A673 (cell line): ENCODE measurements at regions not wholly inside any gene's neighbourhood (a gene's known extent, or its start where the extent isn't known, plus 50 kb on each side); places are given as distances from the start of the nearest gene placed in this dataset.
"Not testable (repeated sequence)": the region's sequence is repeated elsewhere in the genome, so short reads cannot be mapped to it uniquely, and the experiment has no call there.

Experiments used
- BruUV-seq: library from RNA; stranded (reverse); fragments of 400-500 nt; replicated peaks from 2 replicates; lab custom pipeline; 2021; lab: Mats Ljungman, UMichigan
- CTCF ChIA-PET: fragments of 300-600 bp; sonication (Branson Sonifier 250); formaldehyde crosslinking; loops from one replicate; lab custom pipeline; 2022; ENCODE audit warnings: antibody characterized with exemption; lab: Charles Lee
- POLR2A ChIA-PET: fragments of 300-600 bp; sonication (Branson Sonifier 250); formaldehyde crosslinking; loops from one replicate; lab custom pipeline; 2022; ENCODE audit warnings: antibody characterized with exemption; ENCODE audit not compliant: low non-redundant PET; lab: Charles Lee
- DNase-seq: peaks from one replicate; pipeline ENCODE4 v3.0.0-alpha.2; 2015; ENCODE audit warnings: low spot score
- H3K27ac ChIP-seq: fragments of 200-600 bp; sonication (generic); 2 replicates; pipeline ENCODE4 v1.5.1; 2016; ENCODE audit warnings: mixed run types, low read depth, mild to moderate bottlenecking, mixed read lengths, antibody characterized with exemption, low read length; ENCODE audit not compliant: poor library complexity, severe bottlenecking
- H3K27me3 ChIP-seq: fragments of 200-600 bp; sonication (generic); replicated peaks from 2 replicates; pipeline ENCODE4 v1.6.1; 2017; ENCODE audit warnings: mixed run types, low read depth, mild to moderate bottlenecking, mixed read lengths, antibody characterized with exemption, low read length; ENCODE audit not compliant: insufficient read depth, poor library complexity
- H3K36me3 ChIP-seq: fragments of 200-600 bp; sonication (generic); 2 replicates; pipeline ENCODE4 v1.6.1; 2016; ENCODE audit warnings: mixed run types, mild to moderate bottlenecking, mixed read lengths, antibody characterized with exemption, low read length; ENCODE audit not compliant: insufficient read depth, poor library complexity, severe bottlenecking
- H3K4me1 ChIP-seq: fragments of 200-600 bp; sonication (generic); 2 replicates; pipeline ENCODE4 v1.6.1; 2017; ENCODE audit warnings: mixed run types, mild to moderate bottlenecking, mixed read lengths, antibody characterized with exemption, low read length; ENCODE audit not compliant: insufficient read depth, poor library complexity, severe bottlenecking
- H3K4me3 ChIP-seq: fragments of 200-600 bp; sonication (generic); 2 replicates; pipeline ENCODE4 v1.5.1; 2016; ENCODE audit warnings: low read depth, mixed run types, mild to moderate bottlenecking, mixed read lengths, low read length; ENCODE audit not compliant: poor library complexity, severe bottlenecking
- H3K9me3 ChIP-seq: fragments of 200-600 bp; sonication (generic); 2 replicates; pipeline ENCODE4 v1.6.1; 2016; ENCODE audit warnings: mixed run types, low read depth, mild to moderate bottlenecking, mixed read lengths, antibody characterized with exemption, low read length; ENCODE audit not compliant: poor library complexity, severe bottlenecking
- EZH2 ChIP-seq: fragments of 200-600 bp; sonication (generic); IDR thresholded peaks from 2 replicates; pipeline ENCODE4 v1.6.1; 2017; ENCODE audit warnings: borderline replicate concordance, low read depth, mild to moderate bottlenecking, mixed read lengths, antibody characterized with exemption, low read length; ENCODE audit not compliant: poor library complexity, severe bottlenecking
- intact Hi-C: fragments of 100-400 bp; cut with micrococcal nuclease; formaldehyde crosslinking; loops from one replicate; pipeline ENCODE4 v1.10.0; 2022; ENCODE audit not compliant: unreplicated experiment
- TF ChIP-seq, protein P1 (sequence below): fragments of 300-800, 200-600 bp; sonication (generic); conservative IDR thresholded peaks from 2 replicates; pipeline ENCODE4 v1.5.1; 2017; ENCODE audit warnings: low read depth, mild to moderate bottlenecking, antibody characterized with exemption, low read length, moderate library complexity, mixed read lengths

DNA sequence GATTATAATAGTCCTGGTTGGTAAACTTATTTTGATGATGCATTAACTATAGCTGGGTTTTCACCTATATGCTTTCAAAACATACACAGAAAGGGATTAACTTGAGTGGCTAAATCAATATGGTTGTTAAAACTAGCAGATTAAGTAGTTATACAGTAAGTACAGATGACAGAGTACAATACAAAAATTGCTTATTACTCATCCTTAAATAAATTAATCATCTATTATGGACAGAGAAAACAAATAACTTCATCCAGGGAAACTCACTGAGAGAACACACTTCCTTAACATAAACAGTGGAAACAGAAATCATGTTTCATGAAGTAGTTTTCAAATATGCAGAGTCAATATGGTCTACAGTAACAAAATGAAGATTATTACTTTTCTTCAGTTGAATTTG lies 133.4 kb downstream of the AREG start:
- no TSS peak for BruUV-seq
- TF ChIP-seq, protein P1, sequence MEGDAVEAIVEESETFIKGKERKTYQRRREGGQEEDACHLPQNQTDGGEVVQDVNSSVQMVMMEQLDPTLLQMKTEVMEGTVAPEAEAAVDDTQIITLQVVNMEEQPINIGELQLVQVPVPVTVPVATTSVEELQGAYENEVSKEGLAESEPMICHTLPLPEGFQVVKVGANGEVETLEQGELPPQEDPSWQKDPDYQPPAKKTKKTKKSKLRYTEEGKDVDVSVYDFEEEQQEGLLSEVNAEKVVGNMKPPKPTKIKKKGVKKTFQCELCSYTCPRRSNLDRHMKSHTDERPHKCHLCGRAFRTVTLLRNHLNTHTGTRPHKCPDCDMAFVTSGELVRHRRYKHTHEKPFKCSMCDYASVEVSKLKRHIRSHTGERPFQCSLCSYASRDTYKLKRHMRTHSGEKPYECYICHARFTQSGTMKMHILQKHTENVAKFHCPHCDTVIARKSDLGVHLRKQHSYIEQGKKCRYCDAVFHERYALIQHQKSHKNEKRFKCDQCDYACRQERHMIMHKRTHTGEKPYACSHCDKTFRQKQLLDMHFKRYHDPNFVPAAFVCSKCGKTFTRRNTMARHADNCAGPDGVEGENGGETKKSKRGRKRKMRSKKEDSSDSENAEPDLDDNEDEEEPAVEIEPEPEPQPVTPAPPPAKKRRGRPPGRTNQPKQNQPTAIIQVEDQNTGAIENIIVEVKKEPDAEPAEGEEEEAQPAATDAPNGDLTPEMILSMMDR: no peak
- no peak for TF ChIP-seq EZH2
- no peak overlapping the region for H3K27ac ChIP-seq
- intact Hi-C loops: no loop called here
- ChIA-PET CTCF (no interaction called here), POLR2A (no interaction called here)
- DNase-seq: no peak
- H3K9me3 ChIP-seq: no peaks in the 10 kb centered on the region
- H3K36me3 ChIP-seq: no peaks in the 10 kb centered on the region
- no peaks in the 10 kb centered on the region for H3K4me1 ChIP-seq
- H3K4me3 ChIP-seq: no peak overlapping the region
- H3K27me3 ChIP-seq: no peaks in the 10 kb centered on the region

DNA sequence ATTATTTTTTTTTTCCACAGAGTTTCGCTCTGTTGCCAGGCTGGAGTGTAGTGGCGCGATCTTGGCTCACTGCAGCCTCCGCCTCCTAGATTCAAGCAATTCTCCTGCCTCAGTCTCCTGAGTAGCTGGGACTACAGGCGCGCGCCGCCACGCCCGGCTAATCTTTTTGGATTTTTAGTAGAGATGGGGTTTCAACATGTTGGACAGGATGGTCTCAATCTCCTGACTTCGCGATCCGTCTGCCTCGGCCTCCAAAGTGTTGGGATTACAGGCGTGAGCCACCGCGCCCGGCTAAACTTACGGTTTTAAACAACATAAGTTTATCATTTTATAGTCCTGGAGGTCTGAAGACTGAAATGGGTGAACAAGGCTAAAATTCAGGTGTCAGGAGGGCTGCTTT lies 133.9 kb downstream of the AREG start:
- H3K4me1 ChIP-seq, H3K4me3 ChIP-seq, CTCF ChIA-PET, intact Hi-C loops, H3K36me3 ChIP-seq, H3K9me3 ChIP-seq, H3K27ac ChIP-seq, POLR2A ChIA-PET, H3K27me3 ChIP-seq, DNase-seq, BruUV-seq: not testable (repeated sequence)

DNA sequence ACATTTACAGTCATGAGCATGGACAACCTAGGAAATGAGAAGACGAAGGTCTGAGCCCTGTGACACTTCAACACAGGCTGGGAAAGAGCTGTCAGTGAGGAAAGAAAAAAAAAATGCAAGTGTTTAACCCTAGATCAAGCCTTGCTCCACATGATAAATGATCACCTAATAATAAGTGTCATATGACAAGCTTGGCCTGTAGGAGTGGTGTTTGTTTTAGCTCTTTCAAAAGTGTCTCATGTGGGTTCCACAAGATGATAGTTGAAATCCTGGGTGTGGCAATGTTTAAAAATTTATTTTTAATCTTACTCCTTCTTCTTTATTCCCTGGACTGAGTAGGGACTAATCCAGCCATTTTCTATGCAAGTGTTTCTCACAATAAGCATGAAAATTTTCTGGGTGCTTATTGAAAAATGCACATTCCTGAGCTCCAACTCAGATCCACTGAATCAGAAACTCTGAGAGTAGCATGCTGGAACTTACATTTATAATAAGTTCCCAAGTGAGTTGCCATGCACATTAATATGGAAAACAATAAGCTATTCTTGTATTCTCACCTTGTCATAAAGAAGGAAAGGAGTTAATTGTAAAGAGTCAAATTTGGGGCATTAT lies 138.3 kb downstream of the AREG start:
- H3K36me3 ChIP-seq: no peaks in the 10 kb centered on the region
- intact Hi-C loops: no loop called here
- H3K4me3 ChIP-seq: no peak overlapping the region
- no peaks in the 10 kb centered on the region for H3K4me1 ChIP-seq
- H3K9me3 ChIP-seq: no peaks in the 10 kb centered on the region
- POLR2A ChIA-PET: no interaction called here
- DNase-seq: no peak
- no peak for TF ChIP-seq EZH2
- TF ChIP-seq, protein P1: no peak
- CTCF ChIA-PET: no interaction called here
- H3K27me3 ChIP-seq: no peaks in the 10 kb centered on the region
- no TSS peak for BruUV-seq
- H3K27ac ChIP-seq: no peak overlapping the region

DNA sequence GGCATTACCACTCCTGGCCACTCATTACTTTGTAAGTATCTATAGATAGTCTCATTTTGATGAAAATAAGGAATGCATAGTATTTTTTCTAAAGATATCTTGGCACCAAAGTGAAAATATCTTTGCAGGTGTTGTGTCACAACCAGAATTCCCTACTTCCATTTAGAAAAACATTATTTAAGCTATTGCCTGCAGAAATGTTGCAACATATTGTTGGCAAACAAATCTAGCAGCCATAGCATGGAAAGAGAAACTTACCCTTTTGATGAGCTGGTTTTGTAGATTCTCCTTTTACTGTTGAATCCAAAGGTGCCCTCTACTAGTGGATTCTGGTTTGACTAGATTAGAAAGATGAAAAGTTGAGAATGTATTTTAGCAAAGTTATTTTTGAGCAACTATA lies 138.8 kb downstream of the AREG start:
- DNase-seq: no peak
- intact Hi-C loops: no loop called here
- H3K27ac ChIP-seq: no peak overlapping the region
- H3K4me1 ChIP-seq: no peaks in the 10 kb centered on the region
- no TSS peak for BruUV-seq
- ChIA-PET CTCF (no interaction called here), POLR2A (no interaction called here)
- H3K36me3 ChIP-seq: no peaks in the 10 kb centered on the region
- no peak for TF ChIP-seq EZH2
- TF ChIP-seq, protein P1: no peak
- no peak overlapping the region for H3K4me3 ChIP-seq
- no peaks in the 10 kb centered on the region for H3K9me3 ChIP-seq
- no peaks in the 10 kb centered on the region for H3K27me3 ChIP-seq
